Caco-2 (cell line): ENCODE measurements at regions not wholly inside any gene's neighbourhood (a gene's known extent, or its start where the extent isn't known, plus 50 kb on each side); places are given as distances from the start of the nearest gene placed in this dataset.

Experiments used
- BruUV-seq: library from RNA; stranded (reverse); fragments of 400-500 nt; replicated peaks from 2 replicates; lab custom pipeline; 2021; lab: Mats Ljungman, UMichigan
- CTCF ChIA-PET: fragments of 300-600 bp; sonication (Branson Sonifier 250); formaldehyde crosslinking; loops from one replicate; lab custom pipeline; 2022; ENCODE audit warnings: antibody characterized with exemption; lab: Charles Lee
- POLR2A ChIA-PET: fragments of 300-600 bp; sonication (Branson Sonifier 250); formaldehyde crosslinking; loops from one replicate; lab custom pipeline; 2022; ENCODE audit warnings: antibody characterized with exemption; lab: Charles Lee
- DNase-seq, 2 experiments: peaks; one replicate each; pipeline versions ENCODE4 v3.0.0 to v3.0.0-alpha.2; 2020 to 2022
- H3K27me3 ChIP-seq: replicated peaks from 2 replicates; pipeline ENCODE4 v1.6.0; 2011; ENCODE audit warnings: low read length; ENCODE audit not compliant: control insufficient read depth, insufficient read depth
- H3K36me3 ChIP-seq: 2 replicates; pipeline ENCODE4 v1.5.1; 2011; ENCODE audit warnings: low read length; ENCODE audit not compliant: control insufficient read depth, insufficient read depth
- H3K4me1 ChIP-seq: fragments of 250-450 bp; sonication (Bioruptor Pico); 2 replicates; pipeline ENCODE4 v1.5.1; 2020; ENCODE audit warnings: mild to moderate bottlenecking
- H3K4me3 ChIP-seq: 2 replicates; pipeline ENCODE4 v1.5.1; 2011; ENCODE audit warnings: low read depth, mild to moderate bottlenecking, control low read depth, low read length
- H3K9me3 ChIP-seq: fragments of 250-450 bp; sonication (Bioruptor Pico); 2 replicates; pipeline ENCODE4 v1.5.1; 2020; ENCODE audit warnings: mild to moderate bottlenecking, moderate library complexity
- H3K27ac Mint-ChIP-seq: one replicate; pipeline ENCODE4 v1.8.0; 2022; ENCODE audit warnings: mixed read lengths; ENCODE audit not compliant: unreplicated experiment
- H3K27me3 Mint-ChIP-seq: one replicate; pipeline ENCODE4 v1.8.0; 2022; ENCODE audit warnings: mixed read lengths; ENCODE audit not compliant: insufficient read depth, unreplicated experiment
- H3K36me3 Mint-ChIP-seq: one replicate; pipeline ENCODE4 v1.8.0; 2022; ENCODE audit warnings: mild to moderate bottlenecking, mixed read lengths; ENCODE audit not compliant: insufficient read depth, unreplicated experiment
- H3K4me1 Mint-ChIP-seq: one replicate; pipeline ENCODE4 v1.8.0; 2022; ENCODE audit warnings: low read depth, mixed read lengths; ENCODE audit not compliant: unreplicated experiment
- H3K4me3 Mint-ChIP-seq: one replicate; pipeline ENCODE4 v1.8.0; 2022; ENCODE audit warnings: mild to moderate bottlenecking, moderate library complexity, mixed read lengths; ENCODE audit not compliant: unreplicated experiment
- H3K9me3 Mint-ChIP-seq: one replicate; pipeline ENCODE4 v1.8.0; 2022; ENCODE audit warnings: mixed read lengths; ENCODE audit not compliant: unreplicated experiment
- intact Hi-C: fragments of 100-400 bp; cut with micrococcal nuclease; formaldehyde crosslinking; loops from one replicate; pipeline ENCODE4 v1.10.0; 2022; ENCODE audit not compliant: unreplicated experiment
- TF ChIP-seq, protein P1 (sequence below), 2 experiments: fragments of 200-600 bp in 1 of 2; IDR thresholded peaks; 1 replicate in 1 of 2; 2 replicates in 1 of 2; pipeline versions ENCODE4 v1.5.1 to v1.8.0; 2011 to 2022; ENCODE audit warnings: antibody characterized with exemption in 1 of 2, control low read depth in 1 of 2, inconsistent platforms in 1 of 2, low read depth in 1 of 2, low read length in 1 of 2, mild to moderate bottlenecking in 1 of 2, moderate library complexity in 1 of 2; ENCODE audit not compliant: insufficient read depth in 1 of 2, severe bottlenecking in 1 of 2, unreplicated experiment in 1 of 2

- no peaks in the 10 kb centered on the region for H3K4me1 ChIP-seq
- ChIA-PET POLR2A (no interaction called here), CTCF (no interaction called here)
- no peak for DNase-seq
- BruUV-seq = no TSS peak
- H3K9me3 Mint-ChIP-seq = no peaks in the 10 kb centered on the region
- H3K27ac Mint-ChIP-seq = no peak overlapping the region
- H3K27me3 Mint-ChIP-seq = no peaks in the 10 kb centered on the region
- intact Hi-C loops = no loop called here
- H3K27me3 ChIP-seq = no peaks in the 10 kb centered on the region
- H3K4me1 Mint-ChIP-seq = peaks cover 11% of the 10 kb centered on the region
- H3K4me3 ChIP-seq = no peak overlapping the region
- H3K36me3 ChIP-seq = no peaks in the 10 kb centered on the region
- no peaks in the 10 kb centered on the region for H3K9me3 ChIP-seq
- no peak overlapping the region for H3K4me3 Mint-ChIP-seq
- TF ChIP-seq, protein P1, sequence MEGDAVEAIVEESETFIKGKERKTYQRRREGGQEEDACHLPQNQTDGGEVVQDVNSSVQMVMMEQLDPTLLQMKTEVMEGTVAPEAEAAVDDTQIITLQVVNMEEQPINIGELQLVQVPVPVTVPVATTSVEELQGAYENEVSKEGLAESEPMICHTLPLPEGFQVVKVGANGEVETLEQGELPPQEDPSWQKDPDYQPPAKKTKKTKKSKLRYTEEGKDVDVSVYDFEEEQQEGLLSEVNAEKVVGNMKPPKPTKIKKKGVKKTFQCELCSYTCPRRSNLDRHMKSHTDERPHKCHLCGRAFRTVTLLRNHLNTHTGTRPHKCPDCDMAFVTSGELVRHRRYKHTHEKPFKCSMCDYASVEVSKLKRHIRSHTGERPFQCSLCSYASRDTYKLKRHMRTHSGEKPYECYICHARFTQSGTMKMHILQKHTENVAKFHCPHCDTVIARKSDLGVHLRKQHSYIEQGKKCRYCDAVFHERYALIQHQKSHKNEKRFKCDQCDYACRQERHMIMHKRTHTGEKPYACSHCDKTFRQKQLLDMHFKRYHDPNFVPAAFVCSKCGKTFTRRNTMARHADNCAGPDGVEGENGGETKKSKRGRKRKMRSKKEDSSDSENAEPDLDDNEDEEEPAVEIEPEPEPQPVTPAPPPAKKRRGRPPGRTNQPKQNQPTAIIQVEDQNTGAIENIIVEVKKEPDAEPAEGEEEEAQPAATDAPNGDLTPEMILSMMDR (IDR thresholded peaks at IDR 0.05; ENCODE audit: insufficient read depth in 1 of 2, low read depth in 1 of 2, low read length in 1 of 2, severe bottlenecking in 1 of 2, unreplicated experiment in 1 of 2) = no peak
- H3K36me3 Mint-ChIP-seq = no peaks in the 10 kb centered on the region
Measured at GRCh38 chr1:214164173-214164572, 116.8 kb upstream of the SMYD2 start.

DNA sequence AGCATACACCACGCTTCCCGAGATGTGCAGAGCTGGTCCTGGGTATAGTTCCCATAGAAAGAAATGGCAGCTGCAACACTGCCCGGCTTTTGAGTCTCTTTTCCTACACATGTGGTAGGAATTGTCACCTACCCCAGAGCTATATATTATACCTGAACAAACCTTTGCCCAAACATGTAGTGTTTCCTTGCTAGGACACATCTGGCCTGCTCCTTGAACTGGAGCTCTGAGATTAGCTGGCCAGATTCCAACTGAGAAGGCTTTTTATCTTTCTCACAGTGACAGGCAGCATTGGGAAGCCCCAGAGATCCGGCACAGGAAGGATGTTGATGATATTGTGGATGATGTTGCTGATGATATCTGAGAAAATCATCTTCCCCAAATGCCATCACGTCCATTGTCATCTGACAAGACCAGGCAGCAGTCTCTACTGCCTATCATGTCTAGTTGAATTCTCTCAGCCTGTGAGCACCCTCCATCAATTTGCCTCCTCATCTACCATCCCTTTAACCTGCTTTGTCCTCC lies 115.0 kb upstream of the SMYD2 start:
- Mint-ChIP-seq H3K36me3 (no peaks in the 10 kb centered on the region), H3K4me1 (peaks cover 11% of the 10 kb centered on the region), H3K27ac (no peak overlapping the region), H3K27me3 (no peaks in the 10 kb centered on the region), H3K4me3 (no peak overlapping the region), H3K9me3 (no peaks in the 10 kb centered on the region)
- DNase-seq = no peak
- no TSS peak for BruUV-seq
- Histone ChIP-seq H3K4me1 (no peaks in the 10 kb centered on the region), H3K9me3 (no peaks in the 10 kb centered on the region), H3K4me3 (no peak overlapping the region), H3K36me3 (no peaks in the 10 kb centered on the region), H3K27me3 (no peaks in the 10 kb centered on the region)
- TF ChIP-seq, protein P1 (IDR thresholded peaks at IDR 0.05; ENCODE audit: insufficient read depth in 1 of 2, low read depth in 1 of 2, low read length in 1 of 2, severe bottlenecking in 1 of 2, unreplicated experiment in 1 of 2) = no peak
- POLR2A ChIA-PET = no interaction called here
- intact Hi-C loops = no loop called here
- CTCF ChIA-PET = no interaction called here

- H3K9me3 ChIP-seq = no peaks in the 10 kb centered on the region
- TF ChIP-seq, protein P1 (IDR thresholded peaks at IDR 0.05; ENCODE audit: insufficient read depth in 1 of 2, low read depth in 1 of 2, low read length in 1 of 2, severe bottlenecking in 1 of 2, unreplicated experiment in 1 of 2) = no peak
- DNase-seq = no peak
- intact Hi-C loops = no loop called here
- no peak overlapping the region for H3K4me3 ChIP-seq
- Mint-ChIP-seq H3K9me3 (no peaks in the 10 kb centered on the region), H3K4me3 (no peak overlapping the region), H3K27ac (no peak overlapping the region), H3K27me3 (no peaks in the 10 kb centered on the region), H3K4me1 (no peaks in the 10 kb centered on the region), H3K36me3 (no peaks in the 10 kb centered on the region)
- POLR2A ChIA-PET = no interaction called here
- no peaks in the 10 kb centered on the region for H3K4me1 ChIP-seq
- BruUV-seq = no TSS peak
- no peaks in the 10 kb centered on the region for H3K36me3 ChIP-seq
- no peaks in the 10 kb centered on the region for H3K27me3 ChIP-seq
- CTCF ChIA-PET = no interaction called here
Measured at GRCh38 chr1:214174508-214175199, 106.3 kb upstream of the SMYD2 start.
